WTC11 (cell line): ENCODE measurements at regions not wholly inside any gene's neighbourhood (a gene's known extent, or its start where the extent isn't known, plus 50 kb on each side); places are given as distances from the start of the nearest gene placed in this dataset.

Experiments
- ATAC-seq: fragments of 200-7000 bp; cut with Tn5 transposase; 2 replicates; pipeline ENCODE4 v1.10.0; 2021; ENCODE audit warnings: mild to moderate bottlenecking, moderate library complexity
- CTCF ChIA-PET: fragments of 300-600 bp; sonication (Branson Sonifier 250); formaldehyde crosslinking; loops from one replicate; lab custom pipeline; 2021; ENCODE audit warnings: antibody characterized with exemption; lab: Charles Lee
- POLR2A ChIA-PET: fragments of 350-600 bp; sonication (Branson Sonifier 250); formaldehyde crosslinking; loops from one replicate; lab custom pipeline; 2021; ENCODE audit warnings: antibody characterized with exemption; lab: Charles Lee
- DNase-seq: peaks from one replicate; pipeline ENCODE4 v3.0.0; 2021; ENCODE audit warnings: low spot score
- H3K27ac Mint-ChIP-seq: 2 replicates; pipeline ENCODE4 v1.8.0; 2021; ENCODE audit warnings: mixed read lengths
- H3K27me3 Mint-ChIP-seq: 2 replicates; pipeline ENCODE4 v1.8.0; 2021; ENCODE audit warnings: low read depth, mild to moderate bottlenecking, moderate library complexity, mixed read lengths
- H3K36me3 Mint-ChIP-seq: 2 replicates; pipeline ENCODE4 v1.8.0; 2021; ENCODE audit warnings: mixed read lengths
- H3K4me1 Mint-ChIP-seq: 2 replicates; pipeline ENCODE4 v1.8.0; 2022; ENCODE audit warnings: mixed read lengths
- H3K4me3 Mint-ChIP-seq: 2 replicates; pipeline ENCODE4 v1.8.0; 2021; ENCODE audit warnings: mild to moderate bottlenecking, moderate library complexity, mixed read lengths
- H3K9me3 Mint-ChIP-seq: 2 replicates; pipeline ENCODE4 v1.8.0; 2021; ENCODE audit warnings: mixed read lengths
- ATF1 ChIP-seq: sonication (generic); formaldehyde crosslinking; IDR thresholded peaks from 2 replicates; pipeline ENCODE4 v1.8.1; 2023; ENCODE audit warnings: mild to moderate bottlenecking, moderate library complexity, missing genetic modification reagents
- CDX4 ChIP-seq: fragments of 250-450 bp; sonication (Bioruptor Pico); IDR thresholded peaks from 2 replicates; pipeline ENCODE4 v1.9.0; 2021; ENCODE audit warnings: moderate library complexity, mild to moderate bottlenecking, inconsistent platforms, borderline replicate concordance
- FOXK1 ChIP-seq: sonication (generic); formaldehyde crosslinking; IDR thresholded peaks from 2 replicates; pipeline ENCODE4 v1.8.0; 2022; ENCODE audit warnings: mild to moderate bottlenecking, moderate library complexity, missing genetic modification reagents
- FOXP4 ChIP-seq: sonication (generic); formaldehyde crosslinking; IDR thresholded peaks from 2 replicates; pipeline ENCODE4 v1.8.0; 2022; ENCODE audit warnings: mild to moderate bottlenecking, missing genetic modification reagents
- GTF2I ChIP-seq: fragments of 250-450 bp; sonication (Bioruptor Pico); conservative IDR thresholded peaks from 2 replicates; pipeline ENCODE4 v1.4.0; 2021; ENCODE audit warnings: mild to moderate bottlenecking
- OVOL2 ChIP-seq: fragments of 250-450 bp; sonication (Bioruptor Pico); IDR thresholded peaks from 2 replicates; pipeline ENCODE4 v1.9.0; 2021; ENCODE audit warnings: mild to moderate bottlenecking, borderline replicate concordance
- SOX15 ChIP-seq: fragments of 250-450 bp; sonication (Bioruptor Pico); IDR thresholded peaks from 2 replicates; pipeline ENCODE4 v1.9.0; 2021; ENCODE audit warnings: mild to moderate bottlenecking
- STAT6 ChIP-seq: sonication (generic); formaldehyde crosslinking; conservative IDR thresholded peaks from 2 replicates; pipeline ENCODE4 v1.8.1; 2023; ENCODE audit warnings: mild to moderate bottlenecking, low read depth, missing genetic modification reagents, moderate library complexity
- TP53 ChIP-seq: sonication (generic); formaldehyde crosslinking; IDR thresholded peaks from 2 replicates; pipeline ENCODE4 v1.8.1; 2023; ENCODE audit warnings: mild to moderate bottlenecking, missing genetic modification reagents
- USF1 ChIP-seq: sonication (generic); formaldehyde crosslinking; IDR thresholded peaks from 2 replicates; pipeline ENCODE4 v1.8.0; 2022; ENCODE audit warnings: mild to moderate bottlenecking, missing genetic modification reagents
- ZNF121 ChIP-seq: sonication (generic); formaldehyde crosslinking; IDR thresholded peaks from 2 replicates; pipeline ENCODE4 v1.8.0; 2023; ENCODE audit warnings: missing genetic modification reagents
- ZNF263 ChIP-seq: sonication (generic); formaldehyde crosslinking; IDR thresholded peaks from 2 replicates; pipeline ENCODE4 v1.8.1; 2022; ENCODE audit warnings: low read depth, mild to moderate bottlenecking, moderate library complexity, missing genetic modification reagents
- ZNF317 ChIP-seq: sonication (generic); formaldehyde crosslinking; IDR thresholded peaks from 2 replicates; pipeline ENCODE4 v1.8.1; 2023; ENCODE audit warnings: low read depth, mild to moderate bottlenecking, moderate library complexity, missing genetic modification reagents, borderline replicate concordance
- ZNF416 ChIP-seq: fragments of 250-450 bp; sonication (Bioruptor Pico); IDR thresholded peaks from 2 replicates; pipeline ENCODE4 v1.9.0; 2021; ENCODE audit warnings: mild to moderate bottlenecking, inconsistent platforms
- ZNF671 ChIP-seq: fragments of 250-450 bp; sonication (Bioruptor Pico); IDR thresholded peaks from 2 replicates; pipeline ENCODE4 v1.8.0; 2021; ENCODE audit warnings: mild to moderate bottlenecking
- TF ChIP-seq, protein P1 (sequence below): sonication (generic); formaldehyde crosslinking; IDR thresholded peaks from 2 replicates; pipeline ENCODE4 v1.8.1; 2022; ENCODE audit warnings: missing genetic modification reagents, borderline replicate concordance
- TF ChIP-seq, protein P2 (sequence below): fragments of 250-450 bp; sonication (Bioruptor Pico); IDR thresholded peaks from 2 replicates; pipeline ENCODE4 v2.1.2; 2022; ENCODE audit warnings: mild to moderate bottlenecking, moderate library complexity
- TF ChIP-seq, protein P3 (sequence below): sonication (generic); formaldehyde crosslinking; IDR thresholded peaks from 2 replicates; pipeline ENCODE4 v1.8.0; 2023; ENCODE audit warnings: missing genetic modification reagents
- TF ChIP-seq, protein P4 (sequence below): fragments of 250-450 bp; sonication (Bioruptor Pico); conservative IDR thresholded peaks from 2 replicates; pipeline ENCODE4 v1.9.0; 2021; ENCODE audit warnings: mild to moderate bottlenecking

- TF ChIP-seq, protein P1, sequence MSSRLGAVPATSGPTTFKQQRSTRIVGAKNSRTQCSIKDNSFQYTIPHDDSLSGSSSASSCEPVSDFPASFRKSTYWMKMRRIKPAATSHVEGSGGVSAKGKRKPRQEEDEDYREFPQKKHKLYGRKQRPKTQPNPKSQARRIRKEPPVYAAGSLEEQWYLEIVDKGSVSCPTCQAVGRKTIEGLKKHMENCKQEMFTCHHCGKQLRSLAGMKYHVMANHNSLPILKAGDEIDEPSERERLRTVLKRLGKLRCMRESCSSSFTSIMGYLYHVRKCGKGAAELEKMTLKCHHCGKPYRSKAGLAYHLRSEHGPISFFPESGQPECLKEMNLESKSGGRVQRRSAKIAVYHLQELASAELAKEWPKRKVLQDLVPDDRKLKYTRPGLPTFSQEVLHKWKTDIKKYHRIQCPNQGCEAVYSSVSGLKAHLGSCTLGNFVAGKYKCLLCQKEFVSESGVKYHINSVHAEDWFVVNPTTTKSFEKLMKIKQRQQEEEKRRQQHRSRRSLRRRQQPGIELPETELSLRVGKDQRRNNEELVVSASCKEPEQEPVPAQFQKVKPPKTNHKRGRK (CRISPR knock-in tag) = no peak
- no peak for TF ChIP-seq TP53
Observed at GRCh38 chr2:71851094-71851750, 296.4 kb downstream of the CYP26B1 start (continued).

DNA sequence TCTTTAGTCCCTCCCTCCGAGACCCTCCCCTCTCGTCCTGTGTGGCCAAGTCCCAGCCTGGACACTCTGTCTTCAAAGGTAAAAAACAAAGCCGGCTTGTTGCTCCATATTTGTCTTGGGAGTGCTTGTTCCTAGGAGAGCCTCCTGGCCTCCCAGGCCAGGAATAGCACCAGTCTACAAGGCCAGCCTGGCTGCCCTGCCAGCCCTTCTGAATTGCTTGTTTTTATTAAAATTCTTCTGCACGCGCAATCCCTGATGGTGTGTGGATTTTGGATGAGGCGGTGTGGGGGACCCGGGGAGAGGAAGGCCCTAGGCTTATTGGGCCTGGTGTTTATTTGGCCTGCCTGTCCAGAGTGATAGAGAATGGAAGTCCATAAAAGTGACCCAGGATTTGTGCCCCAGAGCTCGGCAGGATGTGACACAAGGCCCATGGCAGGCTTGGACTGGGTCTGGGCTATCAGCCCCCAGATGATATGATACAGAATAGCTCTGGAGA lies 297.3 kb downstream of the CYP26B1 start:
- no peak for ATAC-seq
- CTCF ChIA-PET = interaction anchor here (1.6 kb wide), 1 partner anchor 53 kb away, joined by 3 read pairs; no protein-coding TSS in a partner anchor

More for the DNA sequence above, 297.3 kb downstream of the CYP26B1 start:
- POLR2A ChIA-PET = no interaction called here
- DNase-seq = no peak
- no peak overlapping the region for H3K27ac Mint-ChIP-seq
- H3K36me3 Mint-ChIP-seq = no peaks in the 10 kb centered on the region
- no peaks in the 10 kb centered on the region for H3K27me3 Mint-ChIP-seq
- H3K9me3 Mint-ChIP-seq = peaks cover 5% of the 10 kb centered on the region
- TF ChIP-seq ATF1 (CRISPR knock-in tag) (no peak), GTF2I (CRISPR knock-in tag) (no peak), ZNF671 (CRISPR knock-in tag) (no peak), FOXP4 (no peak), OVOL2 (no peak), SOX15 (CRISPR knock-in tag) (no peak), CDX4 (CRISPR knock-in tag) (no peak), ZNF263 (no peak), ZNF317 (no peak), ZNF416 (no peak), FOXK1 (CRISPR knock-in tag) (no peak), USF1 (CRISPR knock-in tag) (no peak), STAT6 (no peak), ZNF121 (CRISPR knock-in tag) (no peak)
- TF ChIP-seq, protein P2, sequence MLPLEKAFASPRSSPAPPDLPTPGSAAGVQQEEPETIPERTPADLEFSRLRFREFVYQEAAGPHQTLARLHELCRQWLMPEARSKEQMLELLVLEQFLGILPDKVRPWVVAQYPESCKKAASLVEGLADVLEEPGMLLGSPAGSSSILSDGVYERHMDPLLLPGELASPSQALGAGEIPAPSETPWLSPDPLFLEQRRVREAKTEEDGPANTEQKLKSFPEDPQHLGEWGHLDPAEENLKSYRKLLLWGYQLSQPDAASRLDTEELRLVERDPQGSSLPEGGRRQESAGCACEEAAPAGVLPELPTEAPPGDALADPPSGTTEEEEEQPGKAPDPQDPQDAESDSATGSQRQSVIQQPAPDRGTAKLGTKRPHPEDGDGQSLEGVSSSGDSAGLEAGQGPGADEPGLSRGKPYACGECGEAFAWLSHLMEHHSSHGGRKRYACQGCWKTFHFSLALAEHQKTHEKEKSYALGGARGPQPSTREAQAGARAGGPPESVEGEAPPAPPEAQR = no peak
- TF ChIP-seq, protein P3, sequence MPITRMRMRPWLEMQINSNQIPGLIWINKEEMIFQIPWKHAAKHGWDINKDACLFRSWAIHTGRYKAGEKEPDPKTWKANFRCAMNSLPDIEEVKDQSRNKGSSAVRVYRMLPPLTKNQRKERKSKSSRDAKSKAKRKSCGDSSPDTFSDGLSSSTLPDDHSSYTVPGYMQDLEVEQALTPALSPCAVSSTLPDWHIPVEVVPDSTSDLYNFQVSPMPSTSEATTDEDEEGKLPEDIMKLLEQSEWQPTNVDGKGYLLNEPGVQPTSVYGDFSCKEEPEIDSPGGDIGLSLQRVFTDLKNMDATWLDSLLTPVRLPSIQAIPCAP (CRISPR knock-in tag) = no peak
- TF ChIP-seq, protein P4, sequence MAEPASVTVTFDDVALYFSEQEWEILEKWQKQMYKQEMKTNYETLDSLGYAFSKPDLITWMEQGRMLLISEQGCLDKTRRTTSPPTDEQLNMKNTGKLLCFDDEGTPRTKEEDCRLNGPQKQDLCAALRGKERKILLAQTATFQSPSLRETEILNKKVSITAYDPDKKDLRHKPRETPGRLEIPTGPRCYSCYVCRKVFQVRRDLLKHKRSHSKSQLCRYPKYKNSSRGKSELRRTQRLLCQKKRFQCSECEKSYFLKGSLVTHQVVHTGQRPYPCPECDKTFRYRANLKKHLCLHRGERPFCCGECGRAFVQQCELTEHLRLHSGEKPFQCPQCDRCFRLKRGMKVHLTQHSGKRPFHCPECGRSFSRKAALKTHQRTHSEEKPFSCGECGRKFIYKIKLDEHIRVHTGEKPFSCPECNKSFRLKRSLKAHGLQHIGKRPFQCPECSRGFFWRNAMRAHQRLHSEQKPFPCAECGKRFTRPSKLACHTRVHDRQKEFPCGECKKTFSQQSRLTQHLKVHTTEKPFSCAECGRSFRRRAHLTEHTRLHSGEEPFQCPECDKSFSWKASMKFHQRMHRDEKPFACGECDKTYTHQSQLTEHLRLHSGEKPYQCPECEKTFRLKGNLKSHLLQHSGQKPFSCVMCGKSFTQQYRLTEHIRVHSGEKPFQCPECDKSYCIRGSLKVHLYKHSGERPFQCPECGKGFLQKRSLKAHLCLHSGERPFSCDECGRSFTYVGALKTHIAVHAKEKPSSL (CRISPR knock-in tag) = no peak
- no peak overlapping the region for H3K4me3 Mint-ChIP-seq
- 0 out of 2 replicates have a peak, but pooled peaks cover 3% of the 10 kb centered on the region for H3K4me1 Mint-ChIP-seq
